OCI-LY7 (cell line): ENCODE measurements at regions not wholly inside any gene's neighbourhood (a gene's known extent, or its start where the extent isn't known, plus 50 kb on each side); places are given as distances from the start of the nearest gene placed in this dataset.

Experiments used
- BruUV-seq: library from RNA; stranded (reverse); fragments of 400-500 nt; replicated peaks from 2 replicates; lab custom pipeline; 2021; lab: Mats Ljungman, UMichigan
- CTCF ChIA-PET: fragments of 300-600 bp; sonication (Branson Sonifier 250); formaldehyde crosslinking; loops from one replicate; lab custom pipeline; 2022; ENCODE audit warnings: antibody characterized with exemption; ENCODE audit not compliant: unreplicated experiment; lab: Charles Lee
- POLR2A ChIA-PET: fragments of 300-600 bp; sonication (Branson Sonifier 250); formaldehyde crosslinking; loops from one replicate; lab custom pipeline; 2022; ENCODE audit warnings: antibody characterized with exemption; lab: Charles Lee
- DNase-seq: peaks from one replicate; pipeline ENCODE4 v3.0.0-alpha.2; 2015; ENCODE audit warnings: low spot score
- H2AFZ ChIP-seq: fragments of 200-600 bp; sonication (generic), shearing (Covaris generic); 2 replicates; pipeline ENCODE4 v1.6.1; 2014; ENCODE audit warnings: mild to moderate bottlenecking, antibody characterized with exemption, low read length, moderate library complexity
- H3K27ac ChIP-seq: fragments of 200-600 bp; sonication (generic); 2 replicates; pipeline ENCODE4 v1.5.1; 2014; ENCODE audit warnings: mixed run types, low read depth, mild to moderate bottlenecking, moderate library complexity, low read length, inconsistent platforms; ENCODE audit not compliant: poor library complexity, severe bottlenecking
- H3K36me3 ChIP-seq: fragments of 200-600 bp; sonication (generic); 2 replicates; pipeline ENCODE4 v1.6.1; 2014; ENCODE audit warnings: mild to moderate bottlenecking, antibody characterized with exemption, low read length, moderate library complexity, mixed read lengths; ENCODE audit not compliant: insufficient read depth
- H3K4me1 ChIP-seq: fragments of 200-600 bp; sonication (generic); 2 replicates; pipeline ENCODE4 v1.5.1; 2014; ENCODE audit warnings: mild to moderate bottlenecking, low read length; ENCODE audit not compliant: insufficient read depth, poor library complexity, severe bottlenecking
- H3K4me2 ChIP-seq: fragments of 200-600 bp; sonication (generic); 2 replicates; pipeline ENCODE4 v1.6.1; 2014; ENCODE audit warnings: mild to moderate bottlenecking, low read length
- H3K4me3 ChIP-seq: fragments of 200-600 bp; sonication (generic); 2 replicates; pipeline ENCODE4 v1.5.1; 2014; ENCODE audit warnings: mild to moderate bottlenecking, low read depth, low read length; ENCODE audit not compliant: poor library complexity, severe bottlenecking
- H3K79me2 ChIP-seq: fragments of 200-600 bp; sonication (generic); 2 replicates; pipeline ENCODE4 v1.6.1; 2016; ENCODE audit warnings: low read depth, mild to moderate bottlenecking, low read length, moderate library complexity, mixed read lengths; ENCODE audit not compliant: insufficient read depth
- H3K9me2 ChIP-seq: fragments of 200-600 bp; sonication (generic); 2 replicates; pipeline ENCODE4 v1.6.1; 2016; ENCODE audit warnings: mild to moderate bottlenecking, low read length, mixed read lengths; ENCODE audit not compliant: insufficient read depth
- H3K9me3 ChIP-seq: fragments of 200-600 bp; sonication (generic); 2 replicates; pipeline ENCODE4 v1.6.1; 2014; ENCODE audit warnings: mild to moderate bottlenecking, mixed run types, low read length, mixed read lengths
- H4K20me1 ChIP-seq: fragments of 200-600 bp; sonication (generic); 2 replicates; pipeline ENCODE4 v1.6.1; 2014; ENCODE audit warnings: mild to moderate bottlenecking, antibody characterized with exemption, low read length, moderate library complexity, mixed read lengths; ENCODE audit not compliant: insufficient read depth
- EZH2phosphoT487 ChIP-seq: fragments of 200-600 bp; sonication (generic); IDR thresholded peaks from 2 replicates; pipeline ENCODE4 v1.6.1; 2018; ENCODE audit warnings: low read depth, borderline replicate concordance, mild to moderate bottlenecking, mixed run types, antibody characterized with exemption, low read length, moderate library complexity, mixed read lengths
- intact Hi-C: fragments of 100-400 bp; cut with micrococcal nuclease; formaldehyde crosslinking; loops from one replicate; pipeline ENCODE4 v1.10.0; 2022; ENCODE audit not compliant: unreplicated experiment
- TF ChIP-seq, protein P1 (sequence below): fragments of 200-600 bp; sonication (generic); conservative IDR thresholded peaks from 2 replicates; pipeline ENCODE4 v1.5.1; 2014; ENCODE audit warnings: mild to moderate bottlenecking, antibody characterized with exemption, low read length, moderate library complexity, mixed read lengths

DNA sequence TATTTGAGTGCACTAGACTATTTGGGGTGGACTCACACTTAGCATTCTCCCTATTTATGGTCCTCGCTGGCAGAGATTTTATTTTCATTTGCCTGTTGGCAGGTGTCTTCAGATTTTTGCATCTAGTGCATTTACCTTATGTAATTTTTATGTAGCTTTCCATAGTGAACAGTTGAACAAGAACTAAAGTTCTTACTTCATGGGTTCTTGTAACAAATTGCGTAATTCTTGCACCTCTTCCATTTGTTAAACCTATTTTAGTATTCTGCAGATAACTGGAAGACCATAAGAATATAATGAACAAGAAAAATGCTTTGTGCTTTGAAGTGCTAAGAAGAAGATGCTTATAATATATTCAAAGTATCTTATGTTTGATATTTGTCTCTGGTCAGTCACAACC lies 252.8 kb upstream of the MMS22L start:
- POLR2A ChIA-PET, result interaction anchor here (0.6 to 1.5 kb wide), 3 partner anchors 9 to 44 kb away, joined by 3 read pairs; no protein-coding TSS in a partner anchor
- H3K4me1 ChIP-seq, result no peaks in the 10 kb centered on the region
- H3K27ac ChIP-seq, result no peak overlapping the region
- TF ChIP-seq, protein P1, sequence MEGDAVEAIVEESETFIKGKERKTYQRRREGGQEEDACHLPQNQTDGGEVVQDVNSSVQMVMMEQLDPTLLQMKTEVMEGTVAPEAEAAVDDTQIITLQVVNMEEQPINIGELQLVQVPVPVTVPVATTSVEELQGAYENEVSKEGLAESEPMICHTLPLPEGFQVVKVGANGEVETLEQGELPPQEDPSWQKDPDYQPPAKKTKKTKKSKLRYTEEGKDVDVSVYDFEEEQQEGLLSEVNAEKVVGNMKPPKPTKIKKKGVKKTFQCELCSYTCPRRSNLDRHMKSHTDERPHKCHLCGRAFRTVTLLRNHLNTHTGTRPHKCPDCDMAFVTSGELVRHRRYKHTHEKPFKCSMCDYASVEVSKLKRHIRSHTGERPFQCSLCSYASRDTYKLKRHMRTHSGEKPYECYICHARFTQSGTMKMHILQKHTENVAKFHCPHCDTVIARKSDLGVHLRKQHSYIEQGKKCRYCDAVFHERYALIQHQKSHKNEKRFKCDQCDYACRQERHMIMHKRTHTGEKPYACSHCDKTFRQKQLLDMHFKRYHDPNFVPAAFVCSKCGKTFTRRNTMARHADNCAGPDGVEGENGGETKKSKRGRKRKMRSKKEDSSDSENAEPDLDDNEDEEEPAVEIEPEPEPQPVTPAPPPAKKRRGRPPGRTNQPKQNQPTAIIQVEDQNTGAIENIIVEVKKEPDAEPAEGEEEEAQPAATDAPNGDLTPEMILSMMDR, result no peak
- TF ChIP-seq EZH2phosphoT487, result no peak
- no TSS peak for BruUV-seq
- H2AFZ ChIP-seq, result no peak overlapping the region
- H3K9me3 ChIP-seq, result no peaks in the 10 kb centered on the region
- no peak overlapping the region for H3K4me3 ChIP-seq
- intact Hi-C loops, result no loop called here
- H4K20me1 ChIP-seq, result no peaks in the 10 kb centered on the region
- no peaks in the 10 kb centered on the region for H3K36me3 ChIP-seq
- no peaks in the 10 kb centered on the region for H3K79me2 ChIP-seq
- no peak overlapping the region for H3K4me2 ChIP-seq
- H3K9me2 ChIP-seq, result no peaks in the 10 kb centered on the region
- CTCF ChIA-PET, result no interaction called here
- DNase-seq, result no peak

DNA sequence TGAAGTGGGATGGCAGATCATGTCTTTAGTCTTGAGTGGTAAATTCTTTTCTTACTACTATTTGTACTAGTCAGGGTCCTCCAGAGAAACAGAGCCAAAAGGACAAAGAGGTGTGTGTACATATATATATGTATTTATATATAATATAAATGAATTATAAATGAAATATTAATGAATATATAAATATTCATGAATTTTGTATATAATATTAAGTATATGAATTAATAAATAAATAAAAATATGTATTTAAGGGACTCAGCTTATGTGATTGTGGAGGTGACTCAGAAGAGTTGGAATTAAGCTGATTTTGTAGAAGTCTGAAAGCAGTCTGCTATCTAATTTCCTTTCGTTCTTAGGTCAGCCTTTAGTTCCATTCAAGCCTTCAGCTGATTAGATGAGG lies 265.3 kb upstream of the MMS22L start:
- CTCF ChIA-PET, result no interaction called here
- Histone ChIP-seq H3K9me2 (no peaks in the 10 kb centered on the region), H3K4me2 (no peak overlapping the region), H3K4me1 (no peaks in the 10 kb centered on the region), H3K27ac (no peak overlapping the region), H3K79me2 (no peaks in the 10 kb centered on the region), H3K36me3 (no peaks in the 10 kb centered on the region), H2AFZ (no peak overlapping the region), H4K20me1 (no peaks in the 10 kb centered on the region), H3K9me3 (no peaks in the 10 kb centered on the region), H3K4me3 (no peak overlapping the region)
- no TSS peak for BruUV-seq
- TF ChIP-seq, protein P1, result no peak
- no peak for TF ChIP-seq EZH2phosphoT487
- intact Hi-C loops, result no loop called here
- DNase-seq, result no peak
- POLR2A ChIA-PET, result interaction anchor here (0.6 kb wide), 1 partner anchor 16 kb away, joined by 5 read pairs; no protein-coding TSS in a partner anchor

DNA sequence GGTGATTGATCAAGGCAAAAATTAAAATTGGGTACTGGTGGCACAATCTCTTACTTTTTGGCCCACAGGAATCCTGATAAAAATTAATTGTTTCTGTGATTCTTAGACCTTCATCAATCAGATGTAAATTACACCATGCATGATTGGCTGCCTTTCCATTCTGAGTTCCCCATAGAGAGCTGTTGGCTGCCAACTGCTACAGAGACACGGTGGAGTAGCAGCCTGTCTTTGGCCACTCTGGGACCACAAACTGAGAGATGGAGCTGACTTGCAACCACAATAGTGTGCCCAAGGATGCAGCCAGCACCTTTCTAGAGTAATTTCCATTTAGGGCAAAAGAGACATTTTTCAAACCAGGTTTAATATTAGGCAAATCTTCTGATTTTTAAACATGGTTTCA lies 274.3 kb upstream of the MMS22L start:
- Histone ChIP-seq H3K27ac (no peak overlapping the region), H3K79me2 (no peaks in the 10 kb centered on the region), H3K4me2 (no peak overlapping the region), H3K9me2 (no peaks in the 10 kb centered on the region), H2AFZ (no peak overlapping the region), H3K4me3 (no peak overlapping the region), H3K36me3 (no peaks in the 10 kb centered on the region), H3K4me1 (no peaks in the 10 kb centered on the region), H3K9me3 (no peaks in the 10 kb centered on the region), H4K20me1 (no peaks in the 10 kb centered on the region)
- ChIA-PET CTCF (no interaction called here), POLR2A (interaction anchor here (0.8 kb wide), 1 partner anchor 1078 kb away, joined by 3 read pairs; no protein-coding TSS in a partner anchor)
- intact Hi-C loops, result no loop called here
- no peak for DNase-seq
- BruUV-seq, result no TSS peak
- TF ChIP-seq, protein P1, result no peak
- no peak for TF ChIP-seq EZH2phosphoT487
